ENCODE measurements at regions not wholly inside any gene's neighbourhood (a gene's known extent, or its start where the extent isn't known, plus 50 kb on each side); places are given as distances from the start of the nearest gene placed in this dataset.

GRCh38 chr2:7440977-7441376 lies 523.8 kb downstream of the RNF144A start:
- TF ChIP-seq CTCF (IDR thresholded peaks at IDR 0.05 in 2 of 3, conservative IDR thresholded peaks at IDR 0.05 in 1 of 3; ENCODE audit: borderline replicate concordance in 1 of 3, insufficient read depth in 1 of 3, low read depth in 2 of 3, low read length in 2 of 3) (no peak), ZNF274 (IDR thresholded peaks at IDR 0.05; ENCODE audit: low read depth, low read length) (no peak), POLR2AphosphoS5 (IDR thresholded peaks at IDR 0.05; ENCODE audit: low read depth, low read length) (no peak), REST (IDR thresholded peaks at IDR 0.05; ENCODE audit: low read depth) (no peak), POLR2A (IDR thresholded peaks at IDR 0.05; ENCODE audit: borderline replicate concordance, extremely low read depth, insufficient read depth, insufficient read length) (no peak), CEBPB (IDR thresholded peaks at IDR 0.05; ENCODE audit: low read depth) (no peak), EZH2phosphoT487 (IDR thresholded peaks at IDR 0.05; ENCODE audit: borderline replicate concordance) (no peak), EZH2 (IDR thresholded peaks at IDR 0.05) (no peak), YY1 (IDR thresholded peaks at IDR 0.05; ENCODE audit: extremely low read depth, insufficient replicate concordance, low read depth, low read length) (no peak), TCF7L2 (IDR thresholded peaks at IDR 0.05; ENCODE audit: borderline replicate concordance, extremely low read depth, insufficient read depth, insufficient read length) (no peak), FOSL1 (IDR thresholded peaks at IDR 0.05; ENCODE audit: low read depth) (no peak)
